GM23338 (cell line): ENCODE measurements at regions not wholly inside any gene's neighbourhood (a gene's known extent, or its start where the extent isn't known, plus 50 kb on each side); places are given as distances from the start of the nearest gene placed in this dataset.
"Not testable (repeated sequence)": the region's sequence is repeated elsewhere in the genome, so short reads cannot be mapped to it uniquely, and the experiment has no call there.

Experiments
- ATAC-seq: fragments of 200-7000 bp; cut with Tn5 transposase; 3 replicates; pipeline ENCODE4 v1.9.1; 2020
- DNase-seq: peaks from one replicate; pipeline ENCODE4 v3.0.0-alpha.2; 2015; ENCODE audit warnings: low spot score
- H2AFZ ChIP-seq: fragments of 200-600 bp; sonication (generic); 2 replicates; pipeline ENCODE4 v1.8.0; 2016; ENCODE audit warnings: antibody characterized with exemption, mild to moderate bottlenecking, moderate library complexity
- H3F3A ChIP-seq: fragments of 200-600 bp; sonication (generic); replicated peaks from 2 replicates; pipeline ENCODE4 v1.8.0; 2017; ENCODE audit warnings: antibody characterized with exemption, mixed run types, low read depth
- H3K27ac ChIP-seq: fragments of 200-600 bp; sonication (generic); 2 replicates; pipeline ENCODE4 v1.6.1; 2016; ENCODE audit warnings: low read depth
- H3K27me3 ChIP-seq: fragments of 200-600 bp; sonication (generic); 2 replicates; pipeline ENCODE4 v1.8.0; 2016; ENCODE audit warnings: mild to moderate bottlenecking, mixed run types, moderate library complexity; ENCODE audit not compliant: insufficient read depth
- H3K36me3 ChIP-seq: fragments of 200-600 bp; sonication (generic); 2 replicates; pipeline ENCODE4 v1.8.0; 2016; ENCODE audit warnings: mild to moderate bottlenecking; ENCODE audit not compliant: insufficient read depth
- H3K4me1 ChIP-seq: fragments of 200-600 bp; sonication (generic); 2 replicates; pipeline ENCODE4 v1.8.0; 2016; ENCODE audit warnings: mild to moderate bottlenecking, moderate library complexity; ENCODE audit not compliant: insufficient read depth
- H3K4me2 ChIP-seq: fragments of 200-600 bp; sonication (generic); 2 replicates; pipeline ENCODE4 v1.7.1; 2017; ENCODE audit warnings: mixed run types
- H3K4me3 ChIP-seq: fragments of 200-600 bp; sonication (generic); 2 replicates; pipeline ENCODE4 v1.6.1; 2016; ENCODE audit warnings: mixed run types
- H3K79me2 ChIP-seq: fragments of 200-600 bp; sonication (generic); replicated peaks from 2 replicates; pipeline ENCODE4 v1.8.0; 2017; ENCODE audit warnings: mild to moderate bottlenecking; ENCODE audit not compliant: insufficient read depth
- H3K9me2 ChIP-seq: fragments of 200-600 bp; sonication (generic); 2 replicates; pipeline ENCODE4 v1.8.0; 2017; ENCODE audit not compliant: insufficient read depth
- H4K20me1 ChIP-seq: fragments of 200-600 bp; sonication (generic); replicated peaks from 2 replicates; pipeline ENCODE4 v1.8.0; 2017; ENCODE audit warnings: mild to moderate bottlenecking; ENCODE audit not compliant: insufficient read depth
- H3K27ac Mint-ChIP-seq: 2 replicates; pipeline ENCODE4 v1.8.0; 2020; ENCODE audit warnings: inconsistent platforms, mild to moderate bottlenecking, moderate library complexity, mixed read lengths
- H3K27me3 Mint-ChIP-seq: 3 replicates; pipeline ENCODE4 v1.8.0; 2022; ENCODE audit warnings: low read depth, mild to moderate bottlenecking, moderate library complexity, mixed read lengths, inconsistent platforms; ENCODE audit not compliant: insufficient read depth, poor library complexity
- H3K36me3 Mint-ChIP-seq: 3 replicates; pipeline ENCODE4 v1.8.0; 2021; ENCODE audit warnings: low read depth, mild to moderate bottlenecking, inconsistent platforms, moderate library complexity, mixed read lengths
- H3K4me1 Mint-ChIP-seq: 3 replicates; pipeline ENCODE4 v1.8.0; 2020; ENCODE audit warnings: mild to moderate bottlenecking, inconsistent platforms, mixed read lengths
- H3K4me3 Mint-ChIP-seq: 3 replicates; pipeline ENCODE4 v1.8.0; 2021; ENCODE audit warnings: moderate library complexity, mild to moderate bottlenecking, inconsistent platforms, mixed read lengths
- H3K9me3 Mint-ChIP-seq: 3 replicates; pipeline ENCODE4 v1.8.0; 2020; ENCODE audit warnings: moderate library complexity, mild to moderate bottlenecking, inconsistent platforms, mixed read lengths
- CREB1 ChIP-seq: fragments of 250-450 bp; sonication (Bioruptor Pico); IDR thresholded peaks from 2 replicates; pipeline ENCODE4 v1.5.0; 2020; ENCODE audit warnings: low read depth, mild to moderate bottlenecking, moderate library complexity
- EZH2phosphoT487 ChIP-seq: fragments of 200-600 bp; sonication (generic); IDR thresholded peaks from one replicate; pipeline ENCODE4 v1.8.1; 2018; ENCODE audit warnings: antibody characterized with exemption; ENCODE audit not compliant: unreplicated experiment
- NANOG ChIP-seq: IDR thresholded peaks from 2 replicates; pipeline ENCODE4 v1.6.1; 2016; ENCODE audit warnings: antibody characterized with exemption, borderline replicate concordance
- ZNF114 ChIP-seq: fragments of 250-450 bp; sonication (Bioruptor Pico); IDR thresholded peaks from 2 replicates; pipeline ENCODE4 v1.5.0; 2020; ENCODE audit warnings: mild to moderate bottlenecking, moderate library complexity
- TF ChIP-seq, protein P1 (sequence below), 2 experiments: fragments of 200-600 bp in 1 of 2; sonication (generic) in 1 of 2; conservative IDR thresholded peaks; 2 replicates each; pipeline versions ENCODE4 v1.5.1 to v1.6.1; 2016 to 2017; ENCODE audit warnings: antibody characterized with exemption in 2 of 2, low read depth in 2 of 2, mild to moderate bottlenecking in 2 of 2, moderate library complexity in 1 of 2
- TF ChIP-seq, protein P2 (sequence below): IDR thresholded peaks from one replicate; pipeline ENCODE4 v1.6.1; 2018; ENCODE audit warnings: antibody characterized with exemption; ENCODE audit not compliant: unreplicated experiment
- TF ChIP-seq, protein P3 (sequence below): IDR thresholded peaks from 2 replicates; pipeline ENCODE4 v1.6.1; 2016; ENCODE audit warnings: antibody characterized with exemption

DNA sequence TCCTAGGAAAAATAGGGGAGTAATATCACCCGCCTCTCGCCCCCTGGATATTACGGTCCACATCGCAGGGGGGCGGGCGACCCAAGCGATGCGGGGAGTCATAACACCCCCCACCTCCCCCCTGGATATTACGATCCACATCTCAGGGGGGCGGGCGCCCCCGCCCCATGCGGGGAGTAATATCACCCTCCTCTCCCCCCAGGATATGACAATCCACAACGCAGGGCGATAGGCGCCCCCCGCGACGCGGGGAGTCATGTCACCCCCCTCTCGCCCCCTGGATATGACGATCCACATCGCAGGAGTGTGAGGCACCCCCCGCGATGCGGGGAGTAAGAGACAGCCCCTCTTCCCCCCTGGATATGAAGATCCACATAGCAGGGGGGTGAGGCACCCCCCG is 684.4 kb upstream of the PCDH9 start (continued):
- no peak for TF ChIP-seq ZNF114

DNA sequence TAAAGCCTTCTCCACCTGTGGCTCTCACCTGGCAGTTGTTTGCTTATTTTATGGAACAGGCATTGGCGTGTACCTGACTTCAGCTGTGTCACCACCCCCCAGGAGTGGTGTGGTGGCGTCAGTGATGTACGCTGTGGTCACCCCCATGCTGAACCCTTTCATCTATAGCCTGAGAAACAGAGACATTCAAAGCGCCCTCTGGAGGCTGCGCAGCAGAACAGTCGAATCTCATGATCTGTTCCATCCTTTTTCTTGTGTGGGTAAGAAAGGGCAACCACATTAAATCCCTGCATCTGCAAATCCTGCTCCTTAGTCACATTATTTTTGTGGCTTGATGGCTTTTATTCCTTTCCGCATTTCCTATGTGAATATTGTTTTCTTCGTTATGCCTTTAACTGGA is 672.8 kb upstream of the PCDH9 start:
- H3K9me2 ChIP-seq, H3K27me3 Mint-ChIP-seq, H3K4me3 Mint-ChIP-seq, H3K27me3 ChIP-seq, H3K4me3 ChIP-seq, H3K4me2 ChIP-seq, H4K20me1 ChIP-seq, H3K79me2 ChIP-seq, ATAC-seq, H3F3A ChIP-seq, H3K27ac ChIP-seq, H2AFZ ChIP-seq, H3K27ac Mint-ChIP-seq, H3K4me1 ChIP-seq, H3K4me1 Mint-ChIP-seq, H3K36me3 ChIP-seq: not testable (repeated sequence)
- peaks cover 16% of the 10 kb centered on the region for H3K36me3 Mint-ChIP-seq
- DNase-seq = peak; percentile 26
- peaks cover 24% of the 10 kb centered on the region for H3K9me3 Mint-ChIP-seq
- TF ChIP-seq, protein P1, sequence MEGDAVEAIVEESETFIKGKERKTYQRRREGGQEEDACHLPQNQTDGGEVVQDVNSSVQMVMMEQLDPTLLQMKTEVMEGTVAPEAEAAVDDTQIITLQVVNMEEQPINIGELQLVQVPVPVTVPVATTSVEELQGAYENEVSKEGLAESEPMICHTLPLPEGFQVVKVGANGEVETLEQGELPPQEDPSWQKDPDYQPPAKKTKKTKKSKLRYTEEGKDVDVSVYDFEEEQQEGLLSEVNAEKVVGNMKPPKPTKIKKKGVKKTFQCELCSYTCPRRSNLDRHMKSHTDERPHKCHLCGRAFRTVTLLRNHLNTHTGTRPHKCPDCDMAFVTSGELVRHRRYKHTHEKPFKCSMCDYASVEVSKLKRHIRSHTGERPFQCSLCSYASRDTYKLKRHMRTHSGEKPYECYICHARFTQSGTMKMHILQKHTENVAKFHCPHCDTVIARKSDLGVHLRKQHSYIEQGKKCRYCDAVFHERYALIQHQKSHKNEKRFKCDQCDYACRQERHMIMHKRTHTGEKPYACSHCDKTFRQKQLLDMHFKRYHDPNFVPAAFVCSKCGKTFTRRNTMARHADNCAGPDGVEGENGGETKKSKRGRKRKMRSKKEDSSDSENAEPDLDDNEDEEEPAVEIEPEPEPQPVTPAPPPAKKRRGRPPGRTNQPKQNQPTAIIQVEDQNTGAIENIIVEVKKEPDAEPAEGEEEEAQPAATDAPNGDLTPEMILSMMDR (conservative IDR thresholded peaks at IDR 0.05; ENCODE audit: low read depth in 2 of 2) = peak; percentile 64 to 70

DNA sequence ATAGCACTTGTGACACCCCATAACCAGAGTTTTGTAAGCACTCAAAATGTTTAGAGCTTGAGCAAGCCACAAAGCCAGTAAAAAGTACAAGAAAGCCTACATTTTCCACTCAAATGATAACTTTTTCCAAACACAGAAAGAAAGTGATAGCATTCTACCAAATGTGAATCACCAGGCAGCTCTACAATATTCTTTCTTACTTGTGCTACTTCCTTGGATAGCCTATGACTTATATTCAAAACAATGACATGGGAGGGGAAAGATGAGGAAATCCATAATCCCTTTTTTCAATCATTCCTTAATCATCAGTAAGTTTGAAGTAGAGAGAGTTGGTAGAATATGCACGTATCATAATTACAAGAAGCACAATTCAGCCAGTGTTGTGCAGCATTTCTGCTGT is 650.8 kb upstream of the PCDH9 start:
- H3K9me2 ChIP-seq = no peaks in the 10 kb centered on the region; the same call in 1 of the 2 replicates
- H3K36me3 ChIP-seq = no peaks in the 10 kb centered on the region
- no peak overlapping the region for H3K4me3 ChIP-seq
- H3K27ac ChIP-seq = no peak overlapping the region
- no peak overlapping the region for H3K4me2 ChIP-seq
- no peaks in the 10 kb centered on the region for H3F3A ChIP-seq
- TF ChIP-seq, protein P2, sequence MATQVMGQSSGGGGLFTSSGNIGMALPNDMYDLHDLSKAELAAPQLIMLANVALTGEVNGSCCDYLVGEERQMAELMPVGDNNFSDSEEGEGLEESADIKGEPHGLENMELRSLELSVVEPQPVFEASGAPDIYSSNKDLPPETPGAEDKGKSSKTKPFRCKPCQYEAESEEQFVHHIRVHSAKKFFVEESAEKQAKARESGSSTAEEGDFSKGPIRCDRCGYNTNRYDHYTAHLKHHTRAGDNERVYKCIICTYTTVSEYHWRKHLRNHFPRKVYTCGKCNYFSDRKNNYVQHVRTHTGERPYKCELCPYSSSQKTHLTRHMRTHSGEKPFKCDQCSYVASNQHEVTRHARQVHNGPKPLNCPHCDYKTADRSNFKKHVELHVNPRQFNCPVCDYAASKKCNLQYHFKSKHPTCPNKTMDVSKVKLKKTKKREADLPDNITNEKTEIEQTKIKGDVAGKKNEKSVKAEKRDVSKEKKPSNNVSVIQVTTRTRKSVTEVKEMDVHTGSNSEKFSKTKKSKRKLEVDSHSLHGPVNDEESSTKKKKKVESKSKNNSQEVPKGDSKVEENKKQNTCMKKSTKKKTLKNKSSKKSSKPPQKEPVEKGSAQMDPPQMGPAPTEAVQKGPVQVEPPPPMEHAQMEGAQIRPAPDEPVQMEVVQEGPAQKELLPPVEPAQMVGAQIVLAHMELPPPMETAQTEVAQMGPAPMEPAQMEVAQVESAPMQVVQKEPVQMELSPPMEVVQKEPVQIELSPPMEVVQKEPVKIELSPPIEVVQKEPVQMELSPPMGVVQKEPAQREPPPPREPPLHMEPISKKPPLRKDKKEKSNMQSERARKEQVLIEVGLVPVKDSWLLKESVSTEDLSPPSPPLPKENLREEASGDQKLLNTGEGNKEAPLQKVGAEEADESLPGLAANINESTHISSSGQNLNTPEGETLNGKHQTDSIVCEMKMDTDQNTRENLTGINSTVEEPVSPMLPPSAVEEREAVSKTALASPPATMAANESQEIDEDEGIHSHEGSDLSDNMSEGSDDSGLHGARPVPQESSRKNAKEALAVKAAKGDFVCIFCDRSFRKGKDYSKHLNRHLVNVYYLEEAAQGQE = no peak
- TF ChIP-seq NANOG = no peak
- TF ChIP-seq, protein P1 (conservative IDR thresholded peaks at IDR 0.05; ENCODE audit: low read depth in 2 of 2) = no peak
- no peak for TF ChIP-seq ZNF114
- no peak for TF ChIP-seq CREB1 (CRISPR knock-in tag)
- TF ChIP-seq, protein P3, sequence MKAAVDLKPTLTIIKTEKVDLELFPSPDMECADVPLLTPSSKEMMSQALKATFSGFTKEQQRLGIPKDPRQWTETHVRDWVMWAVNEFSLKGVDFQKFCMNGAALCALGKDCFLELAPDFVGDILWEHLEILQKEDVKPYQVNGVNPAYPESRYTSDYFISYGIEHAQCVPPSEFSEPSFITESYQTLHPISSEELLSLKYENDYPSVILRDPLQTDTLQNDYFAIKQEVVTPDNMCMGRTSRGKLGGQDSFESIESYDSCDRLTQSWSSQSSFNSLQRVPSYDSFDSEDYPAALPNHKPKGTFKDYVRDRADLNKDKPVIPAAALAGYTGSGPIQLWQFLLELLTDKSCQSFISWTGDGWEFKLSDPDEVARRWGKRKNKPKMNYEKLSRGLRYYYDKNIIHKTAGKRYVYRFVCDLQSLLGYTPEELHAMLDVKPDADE = no peak
- no peak for TF ChIP-seq EZH2phosphoT487
- no peaks in the 10 kb centered on the region for H3K27me3 Mint-ChIP-seq
- peak overlapping the region; percentile 9; the same call in 1 of the 2 replicates for H2AFZ ChIP-seq
- H3K4me1 ChIP-seq = no peaks in the 10 kb centered on the region
- H3K36me3 Mint-ChIP-seq = peaks cover 3% of the 10 kb centered on the region; the same call in 1 of the 3 replicates
- no peaks in the 10 kb centered on the region for H3K4me1 Mint-ChIP-seq
- H3K27me3 ChIP-seq = no peaks in the 10 kb centered on the region
- no peak for ATAC-seq
- no peak overlapping the region for H3K4me3 Mint-ChIP-seq
- H3K27ac Mint-ChIP-seq = no peak overlapping the region
- peaks cover 11% of the 10 kb centered on the region for H3K9me3 Mint-ChIP-seq
- H3K79me2 ChIP-seq = no peaks in the 10 kb centered on the region
- no peaks in the 10 kb centered on the region for H4K20me1 ChIP-seq
- no peak for DNase-seq
